Stimulated activated naive CD8-positive, alpha-beta T cell treated with anti-CD3 and anti-CD28 coated beads, Interleukin-15, amount 100 ng/mL, for 72 hours (primary cell): ENCODE measurements at regions not wholly inside any gene's neighbourhood (a gene's known extent, or its start where the extent isn't known, plus 50 kb on each side); places are given as distances from the start of the nearest gene placed in this dataset.
"Not testable (repeated sequence)": the region's sequence is repeated elsewhere in the genome, so short reads cannot be mapped to it uniquely, and the experiment has no call there.

Experiments used
- ATAC-seq: fragments of 150-1000 bp; cut with Tn5 transposase; 2 replicates; pipeline ENCODE4 v1.10.0; 2021; ENCODE audit warnings: mild to moderate bottlenecking, moderate library complexity
- DNase-seq, 2 donors: peaks; one replicate each; pipeline ENCODE4 v3.0.0; 2021 to 2022
- H3K27ac Mint-ChIP-seq, 2 donors: one replicate each; pipeline ENCODE4 v1.8.0; 2022; ENCODE audit warnings: mild to moderate bottlenecking in 2 of 2, mixed read lengths in 2 of 2, moderate library complexity in 2 of 2
- H3K27me3 Mint-ChIP-seq: one replicate; pipeline ENCODE4 v1.8.0; 2022; ENCODE audit warnings: mixed read lengths
- H3K4me1 Mint-ChIP-seq: one replicate; pipeline ENCODE4 v1.8.0; 2022; ENCODE audit warnings: mild to moderate bottlenecking, mixed read lengths
- H3K4me3 Mint-ChIP-seq, 2 donors: one replicate each; pipeline ENCODE4 v1.8.0; 2022; ENCODE audit warnings: mild to moderate bottlenecking in 2 of 2, mixed read lengths in 2 of 2, moderate library complexity in 1 of 2
- H3K9me3 Mint-ChIP-seq, 2 donors: one replicate each; pipeline ENCODE4 v1.8.0; 2022; ENCODE audit warnings: mixed read lengths in 2 of 2

DNA sequence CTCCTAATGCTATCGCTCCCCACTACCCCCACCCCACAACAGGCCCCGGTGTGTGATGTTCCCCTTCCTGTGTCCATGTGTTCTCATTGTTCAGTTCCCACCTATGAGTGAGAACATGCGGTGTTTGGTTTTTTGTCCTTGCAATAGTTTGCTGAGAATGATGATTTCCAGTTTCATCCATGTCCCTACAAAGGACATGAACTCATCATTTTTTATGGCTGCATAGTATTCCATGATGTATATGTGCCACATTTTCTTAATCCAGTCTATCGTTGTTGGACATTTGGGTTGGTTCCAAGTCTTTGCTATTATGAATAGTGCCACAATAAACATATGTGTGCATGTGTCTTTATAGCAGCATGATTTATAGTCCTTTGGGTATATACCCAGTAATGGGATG is 175.4 kb downstream of the IPO8 start:
- H3K27ac Mint-ChIP-seq, ATAC-seq, H3K4me1 Mint-ChIP-seq, H3K9me3 Mint-ChIP-seq, DNase-seq, H3K27me3 Mint-ChIP-seq, H3K4me3 Mint-ChIP-seq: not testable (repeated sequence)

DNA sequence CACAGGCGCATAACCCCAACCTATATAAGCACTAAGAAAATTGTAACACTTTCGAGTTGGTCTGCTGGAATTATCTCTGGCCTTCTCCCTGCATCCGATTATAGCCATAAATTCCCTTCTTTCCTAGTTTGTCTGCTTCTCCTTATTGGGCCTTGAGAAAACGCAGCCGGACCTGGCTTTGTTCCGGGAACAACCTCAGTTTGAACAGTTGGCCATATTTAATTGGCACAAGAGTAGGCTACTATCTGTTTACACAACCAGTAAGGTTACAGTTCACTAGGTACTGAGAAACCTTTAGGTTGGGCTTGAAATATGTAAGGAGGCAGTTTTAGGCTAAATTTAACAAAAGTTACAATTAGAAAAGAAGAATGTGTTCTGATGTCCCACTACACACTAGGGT is 176.1 kb downstream of the IPO8 start:
- no peak overlapping the region for H3K27ac Mint-ChIP-seq
- ATAC-seq (no peak), DNase-seq (no peak)
- no peaks in the 10 kb centered on the region for H3K9me3 Mint-ChIP-seq
- no peak overlapping the region for H3K4me3 Mint-ChIP-seq
- H3K27me3 Mint-ChIP-seq: no peaks in the 10 kb centered on the region
- no peaks in the 10 kb centered on the region for H3K4me1 Mint-ChIP-seq

DNA sequence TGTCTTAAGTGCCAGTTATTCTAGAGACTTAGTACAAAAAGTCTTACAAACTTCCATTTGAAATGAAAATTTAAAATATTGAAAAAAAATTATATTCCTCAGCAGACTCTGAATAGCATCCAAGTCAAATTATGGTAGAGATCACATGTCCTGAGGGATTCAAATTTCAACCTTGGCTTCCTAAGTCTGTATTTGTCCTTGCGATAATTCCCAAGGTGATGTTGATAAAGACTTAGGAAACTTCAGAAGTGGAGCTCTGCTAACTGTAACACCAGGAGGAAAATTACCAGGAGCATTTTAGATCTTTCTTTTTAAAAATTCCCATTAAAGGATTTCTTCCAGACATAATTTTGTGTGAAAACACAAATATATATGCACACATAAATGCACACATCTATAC is 178.3 kb downstream of the IPO8 start:
- no peak for ATAC-seq
- no peaks in the 10 kb centered on the region for H3K9me3 Mint-ChIP-seq
- H3K4me3 Mint-ChIP-seq: no peak overlapping the region
- no peaks in the 10 kb centered on the region for H3K27me3 Mint-ChIP-seq
- H3K4me1 Mint-ChIP-seq: no peaks in the 10 kb centered on the region
- no peak overlapping the region for H3K27ac Mint-ChIP-seq
- DNase-seq: no peak

DNA sequence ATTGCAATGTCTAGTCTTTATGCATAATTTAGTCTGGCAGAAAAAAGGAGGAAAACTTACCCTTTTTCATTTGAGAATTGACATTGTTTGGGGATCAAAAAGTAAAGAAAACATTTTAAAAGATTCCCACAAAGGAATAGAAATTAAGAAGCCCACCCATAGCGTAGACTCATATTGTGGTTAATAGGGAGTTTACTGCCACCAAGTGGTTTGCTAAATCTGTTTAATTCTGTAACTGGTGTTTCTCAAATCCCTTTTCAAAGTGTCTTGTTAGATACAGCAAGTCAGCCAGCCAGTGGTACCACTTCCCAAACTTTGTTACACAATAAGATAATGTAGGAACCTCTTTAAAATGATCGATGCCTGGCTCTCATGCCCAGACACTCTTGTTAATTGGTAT is 180.3 kb downstream of the IPO8 start:
- DNase-seq (no peak), ATAC-seq (no peak)
- Mint-ChIP-seq H3K27me3 (no peaks in the 10 kb centered on the region), H3K4me3 (no peak overlapping the region), H3K4me1 (no peaks in the 10 kb centered on the region), H3K27ac (no peak overlapping the region), H3K9me3 (no peaks in the 10 kb centered on the region)

DNA sequence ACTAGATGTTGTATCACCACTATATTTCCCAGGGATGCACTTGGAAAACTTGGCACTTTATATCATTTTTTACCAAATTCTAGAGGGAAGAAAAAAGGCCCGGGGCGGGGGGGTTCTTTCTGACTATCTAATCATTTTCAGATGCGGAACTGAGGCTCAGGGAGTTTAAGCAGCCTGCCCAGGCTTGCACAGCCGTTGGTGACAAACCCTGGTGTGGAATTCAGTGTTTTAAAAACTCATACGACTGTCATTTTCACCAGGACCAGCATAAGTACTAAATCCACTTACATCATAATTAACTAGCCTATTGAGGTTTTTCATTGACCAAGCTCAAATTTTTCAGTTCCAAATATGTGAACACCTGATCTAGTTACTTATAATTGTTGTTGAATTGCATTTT is 181.0 kb downstream of the IPO8 start:
- Mint-ChIP-seq H3K4me3 (no peak overlapping the region), H3K27ac (no peak overlapping the region), H3K4me1 (no peaks in the 10 kb centered on the region), H3K27me3 (no peaks in the 10 kb centered on the region), H3K9me3 (no peaks in the 10 kb centered on the region)
- ATAC-seq: no peak
- no peak for DNase-seq

DNA sequence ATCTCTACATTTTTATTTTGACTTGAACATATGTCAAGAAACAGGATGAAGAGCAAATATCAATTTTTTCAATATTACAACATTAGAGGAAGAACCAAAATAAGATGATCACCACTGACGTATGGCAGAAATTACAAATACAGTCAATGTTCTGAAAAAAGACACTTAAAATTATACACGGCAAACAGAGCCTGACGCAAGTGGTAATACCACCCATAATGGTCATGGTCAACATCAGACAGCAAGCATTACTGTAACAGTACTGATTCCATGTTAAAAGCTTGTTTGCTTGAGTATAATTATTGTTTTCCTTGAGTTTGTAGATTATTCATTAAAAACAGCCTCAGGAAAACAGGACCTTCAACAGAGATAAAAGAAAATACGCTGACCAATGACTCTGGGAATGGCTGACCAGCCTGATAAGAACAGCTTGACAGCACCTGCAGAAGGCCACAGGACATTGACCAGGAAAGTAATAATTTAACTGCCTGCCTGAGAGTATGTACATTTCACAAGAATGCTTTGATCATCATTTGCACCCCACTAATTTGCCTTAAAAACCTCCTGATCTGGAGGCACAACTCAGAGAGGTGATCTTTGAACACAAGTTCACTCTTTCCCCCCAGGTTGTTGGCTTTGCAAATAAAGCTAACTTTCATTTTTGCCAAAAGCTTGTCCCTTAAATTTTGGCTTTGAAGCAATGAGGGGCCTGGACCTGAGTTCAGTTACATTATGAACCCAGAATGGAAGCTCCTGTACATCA is 187.3 kb downstream of the IPO8 start:
- H3K4me3 Mint-ChIP-seq: no peak overlapping the region
- H3K27ac Mint-ChIP-seq: no peak overlapping the region
- ATAC-seq: no peak
- no peak for DNase-seq
- H3K27me3 Mint-ChIP-seq: peaks cover 21% of the 10 kb centered on the region
- no peaks in the 10 kb centered on the region for H3K9me3 Mint-ChIP-seq
- no peaks in the 10 kb centered on the region for H3K4me1 Mint-ChIP-seq

DNA sequence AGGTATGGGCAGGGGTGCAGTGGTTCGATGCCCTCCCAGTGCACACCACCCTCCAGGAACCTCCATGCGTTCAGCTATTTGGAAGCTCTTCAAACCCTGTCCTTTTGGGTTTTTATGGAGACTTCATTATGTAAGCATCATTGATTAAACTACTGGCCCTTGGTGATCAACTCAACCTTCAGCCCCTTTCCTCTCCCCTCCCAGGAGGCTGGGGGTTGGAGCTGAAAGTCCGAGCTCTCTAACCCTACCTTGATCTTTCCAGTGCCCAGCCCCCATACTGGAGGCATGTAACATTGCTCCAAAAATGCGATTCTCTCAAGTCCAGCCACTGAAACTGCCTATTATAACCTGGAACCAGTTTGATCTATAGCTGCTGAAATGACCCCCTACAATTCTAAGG is 188.1 kb downstream of the IPO8 start:
- H3K4me3 Mint-ChIP-seq: no peak overlapping the region
- ATAC-seq (no peak), DNase-seq (no peak)
- no peaks in the 10 kb centered on the region for H3K9me3 Mint-ChIP-seq
- no peaks in the 10 kb centered on the region for H3K4me1 Mint-ChIP-seq
- no peak overlapping the region for H3K27ac Mint-ChIP-seq
- peaks cover 21% of the 10 kb centered on the region for H3K27me3 Mint-ChIP-seq

DNA sequence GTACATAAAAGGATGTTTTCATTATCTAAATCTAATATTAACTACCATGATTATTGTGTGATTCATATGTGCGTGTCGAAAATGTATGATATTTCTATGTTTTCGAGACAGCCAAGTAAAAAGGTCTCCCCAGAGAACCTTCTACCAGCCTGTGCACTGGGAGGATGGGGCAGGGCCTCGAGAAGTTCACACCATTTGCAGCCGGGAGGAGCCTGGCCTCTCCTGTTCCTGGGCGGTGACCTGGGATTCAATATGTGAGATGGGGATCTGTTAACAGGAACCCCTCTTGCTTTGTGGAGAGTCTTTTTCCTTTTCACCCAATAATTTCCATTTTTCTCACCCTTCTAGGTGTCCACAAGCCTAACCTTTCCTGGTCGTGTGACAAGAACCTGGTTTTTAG is 189.3 kb downstream of the IPO8 start:
- Mint-ChIP-seq H3K9me3 (no peaks in the 10 kb centered on the region), H3K4me3 (no peak overlapping the region), H3K27me3 (peaks cover 21% of the 10 kb centered on the region), H3K27ac (no peak overlapping the region), H3K4me1 (no peaks in the 10 kb centered on the region)
- no peak for DNase-seq
- ATAC-seq: no peak

DNA sequence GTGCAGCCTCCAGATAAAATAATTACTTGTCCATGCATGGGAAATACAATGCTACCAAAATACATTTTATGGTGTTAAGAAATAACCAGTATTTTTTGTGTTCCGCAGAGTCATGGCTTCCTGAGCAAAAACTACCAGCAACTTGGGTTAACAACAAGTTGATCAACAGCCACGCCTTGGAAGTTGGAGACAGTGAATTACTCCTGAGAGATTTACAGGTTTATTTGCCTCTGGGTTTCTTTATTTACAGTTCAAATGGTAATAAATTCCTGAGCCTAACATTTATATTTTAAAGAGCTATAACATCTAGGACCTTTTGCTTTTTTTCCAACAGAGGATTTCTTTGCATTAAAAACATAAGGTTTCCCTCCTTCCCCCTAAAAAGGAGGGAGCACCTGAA is 194.0 kb downstream of the IPO8 start:
- Mint-ChIP-seq H3K27ac (no peak overlapping the region), H3K4me1 (no peaks in the 10 kb centered on the region)
- ATAC-seq: no peak

DNA sequence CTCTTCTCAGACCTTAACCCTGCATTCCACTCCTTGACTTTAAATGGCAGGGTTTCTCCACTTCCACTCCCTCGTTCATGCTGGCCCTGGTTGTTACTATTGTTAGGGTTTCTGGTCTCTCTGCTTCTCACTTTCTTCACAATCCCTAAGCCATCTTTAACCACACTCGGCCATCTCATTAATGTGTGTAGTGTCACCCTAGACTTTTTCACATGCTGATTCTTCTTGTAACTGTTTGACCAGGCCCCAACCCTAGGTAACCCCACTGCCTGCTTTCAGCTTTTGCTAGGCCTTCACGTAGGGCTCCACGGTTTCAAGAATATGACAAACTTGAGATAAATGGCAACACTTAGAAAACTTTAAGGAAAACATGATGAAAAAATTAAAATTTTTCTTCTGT is 195.1 kb downstream of the IPO8 start:
- no peak overlapping the region for H3K27ac Mint-ChIP-seq
- no peaks in the 10 kb centered on the region for H3K9me3 Mint-ChIP-seq
- ATAC-seq: no peak
- H3K4me3 Mint-ChIP-seq: no peak overlapping the region
- no peak for DNase-seq
- no peaks in the 10 kb centered on the region for H3K4me1 Mint-ChIP-seq
- peaks cover 5% of the 10 kb centered on the region for H3K27me3 Mint-ChIP-seq

More for the DNA sequence above, 194.0 kb downstream of the IPO8 start:
- Mint-ChIP-seq H3K27me3 (peaks cover 13% of the 10 kb centered on the region), H3K4me3 (no peak overlapping the region), H3K9me3 (no peaks in the 10 kb centered on the region)
- no peak for DNase-seq

DNA sequence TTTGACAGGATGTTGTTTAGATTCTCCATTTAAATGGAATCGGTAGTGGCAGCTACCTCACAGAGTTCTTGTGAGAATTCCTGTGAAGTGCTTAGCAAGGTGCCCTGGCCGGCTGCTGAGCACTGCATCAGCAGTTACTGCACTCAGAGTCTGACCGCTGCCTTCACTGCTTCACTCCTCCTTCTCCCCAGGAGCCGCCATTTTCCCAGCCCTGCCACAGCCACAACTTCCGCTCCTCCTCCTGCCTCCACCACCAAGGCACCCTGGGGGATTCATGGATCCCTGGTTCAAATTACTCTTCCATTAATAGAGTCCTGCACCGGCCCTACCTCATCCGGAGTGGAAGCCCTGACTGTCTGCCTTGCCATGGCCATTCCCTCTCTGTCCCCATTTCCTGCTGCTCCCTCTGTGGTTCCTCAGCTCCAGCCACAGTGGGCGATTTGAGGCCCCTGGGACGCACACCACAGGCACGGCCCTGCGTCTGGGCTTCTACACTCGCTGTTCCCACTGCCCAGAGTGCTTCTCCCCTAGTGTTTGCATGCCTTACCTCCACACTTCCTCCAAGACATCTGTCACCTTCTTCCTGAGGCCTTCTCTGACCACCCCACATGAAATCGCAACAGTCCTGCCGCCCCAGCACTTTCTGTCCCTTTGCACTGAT is 210.3 kb downstream of the IPO8 start:
- Mint-ChIP-seq H3K27ac (no peak overlapping the region), H3K9me3 (peaks cover 6 to 7% of the 10 kb centered on the region in 2 donors), H3K4me1 (no peaks in the 10 kb centered on the region), H3K4me3 (no peak overlapping the region), H3K27me3 (peaks cover 11% of the 10 kb centered on the region)
- DNase-seq: no peak
- no peak for ATAC-seq

DNA sequence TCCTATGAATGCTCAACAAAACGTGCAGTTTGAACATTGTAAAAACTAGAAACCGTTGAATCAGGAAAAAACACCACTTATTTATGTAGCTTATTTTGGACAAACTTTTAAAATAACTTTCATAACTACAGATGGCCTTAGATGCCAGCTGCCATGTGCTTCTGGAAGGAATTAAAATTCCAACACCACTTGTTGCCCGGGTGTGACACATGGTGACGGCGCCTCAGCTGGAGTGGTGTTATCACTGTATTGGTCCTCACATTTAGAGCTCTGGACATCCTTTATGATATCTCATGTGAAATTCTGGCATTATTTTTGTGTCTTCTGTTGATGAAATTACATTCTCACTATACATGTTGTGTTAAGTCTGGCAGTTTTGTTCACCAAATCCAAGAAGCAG is 211.0 kb downstream of the IPO8 start:
- no peak for ATAC-seq
- Mint-ChIP-seq H3K4me1 (no peaks in the 10 kb centered on the region), H3K27ac (no peak overlapping the region), H3K27me3 (peaks cover 11% of the 10 kb centered on the region), H3K9me3 (peaks cover 6 to 7% of the 10 kb centered on the region in 2 donors), H3K4me3 (no peak overlapping the region)
- no peak for DNase-seq

DNA sequence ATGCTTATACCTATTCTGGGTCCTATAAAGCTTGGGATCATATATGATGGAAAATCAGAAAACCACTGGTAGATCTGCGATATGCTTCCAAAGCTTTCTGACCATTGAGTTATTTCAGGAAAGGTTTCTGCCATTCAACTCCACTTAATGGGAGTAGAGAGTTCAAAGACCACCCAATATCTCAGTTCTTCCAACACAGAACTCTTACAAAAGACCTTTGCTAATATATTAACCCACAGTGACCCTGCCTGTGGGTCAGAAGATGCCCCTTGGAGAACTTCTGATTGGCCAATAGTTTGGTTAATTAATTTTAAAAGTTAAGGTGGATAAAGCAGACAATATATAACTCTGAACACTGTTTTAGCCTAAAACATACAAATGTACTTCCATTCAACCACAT is 213.0 kb downstream of the IPO8 start:
- DNase-seq (no peak), ATAC-seq (no peak)
- H3K4me3 Mint-ChIP-seq: no peak overlapping the region
- H3K9me3 Mint-ChIP-seq: peaks cover 6 to 7% of the 10 kb centered on the region in 2 donors
- no peaks in the 10 kb centered on the region for H3K4me1 Mint-ChIP-seq
- no peak overlapping the region for H3K27ac Mint-ChIP-seq
- H3K27me3 Mint-ChIP-seq: peaks cover 11% of the 10 kb centered on the region

DNA sequence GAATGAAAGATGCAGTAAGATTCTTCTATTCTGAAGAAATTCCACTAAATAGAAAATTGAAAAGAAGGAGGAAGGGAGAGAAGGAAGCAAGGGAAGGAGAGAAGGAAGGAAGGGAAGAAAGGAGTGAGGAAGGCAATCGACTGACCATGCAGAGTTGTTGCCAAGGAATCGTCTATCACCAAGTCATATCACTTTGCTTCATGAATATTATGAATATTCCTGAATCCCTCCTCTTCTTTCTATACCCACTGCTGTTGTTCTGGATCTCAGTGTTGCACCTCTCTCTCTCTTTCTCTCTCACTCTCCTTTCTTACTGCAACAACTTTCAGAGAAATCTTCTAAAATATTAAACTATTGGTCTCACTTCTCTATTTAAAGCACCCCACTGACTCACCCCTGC is 222.4 kb downstream of the IPO8 start:
- no peak for ATAC-seq
- Mint-ChIP-seq H3K4me1 (no peaks in the 10 kb centered on the region), H3K4me3 (no peak overlapping the region), H3K27ac (no peak overlapping the region), H3K27me3 (no peaks in the 10 kb centered on the region), H3K9me3 (peaks cover 0 to 7% of the 10 kb centered on the region in 2 donors)
- no peak for DNase-seq

DNA sequence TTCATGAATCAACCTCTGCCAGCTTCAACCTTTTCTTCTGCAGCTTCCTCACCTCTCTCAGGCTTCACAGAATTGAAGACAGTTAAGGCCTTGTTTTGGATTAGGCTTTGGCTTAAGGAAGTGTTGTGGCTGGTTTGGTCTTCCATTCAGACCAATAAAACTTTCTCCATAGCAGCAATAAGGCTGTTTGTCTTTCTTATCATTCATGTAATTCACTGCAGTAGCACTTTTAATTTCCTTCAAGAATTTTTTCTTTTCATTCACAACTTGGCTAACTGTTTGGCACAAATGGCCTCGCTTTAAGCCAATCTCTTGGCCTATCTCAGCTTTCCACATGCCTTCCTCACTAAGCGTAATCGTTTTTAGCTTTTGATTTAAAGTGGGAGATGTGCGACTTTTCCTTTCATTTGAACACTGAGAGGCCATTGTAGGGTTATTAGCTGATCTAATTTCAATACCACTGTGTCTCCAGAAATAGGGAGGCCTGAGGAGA is 229.5 kb downstream of the IPO8 start:
- peaks cover 0 to 2% of the 10 kb centered on the region in 2 donors for H3K9me3 Mint-ChIP-seq
- H3K27me3 Mint-ChIP-seq: no peaks in the 10 kb centered on the region
- no peak overlapping the region for H3K4me3 Mint-ChIP-seq
- ATAC-seq (no peak), DNase-seq (no peak)
- H3K4me1 Mint-ChIP-seq: no peaks in the 10 kb centered on the region
- no peak overlapping the region for H3K27ac Mint-ChIP-seq

DNA sequence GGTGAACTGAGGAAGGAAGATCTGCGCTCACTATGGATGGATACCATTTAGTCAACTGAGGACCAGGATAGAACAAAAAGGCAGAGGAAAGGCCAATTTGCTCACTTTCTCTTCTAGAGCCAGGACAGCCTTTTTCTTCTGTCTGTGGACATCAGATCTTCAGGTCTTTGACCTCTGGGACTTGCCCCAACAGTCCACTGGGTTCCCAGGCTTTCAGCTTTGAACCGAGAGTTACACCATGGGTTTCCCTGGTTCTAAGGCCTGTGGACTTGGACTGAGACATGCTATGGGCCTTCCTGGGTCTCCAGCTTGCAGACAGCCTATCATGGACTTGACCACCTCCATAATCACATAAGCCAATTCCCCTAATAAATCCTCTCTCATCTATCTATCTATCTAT is 232.0 kb downstream of the IPO8 start:
- no peak for ATAC-seq
- Mint-ChIP-seq H3K4me1 (no peaks in the 10 kb centered on the region), H3K9me3 (peaks cover 0 to 2% of the 10 kb centered on the region in 2 donors), H3K27me3 (no peaks in the 10 kb centered on the region), H3K4me3 (no peak overlapping the region), H3K27ac (no peak overlapping the region)
- DNase-seq: no peak
